Inflammatory macrophage (primary cell): ENCODE measurements at regions not wholly inside any gene's neighbourhood (a gene's known extent, or its start where the extent isn't known, plus 50 kb on each side); places are given as distances from the start of the nearest gene placed in this dataset.
"Not testable (repeated sequence)": the region's sequence is repeated elsewhere in the genome, so short reads cannot be mapped to it uniquely, and the experiment has no call there.

ENCODE experiments used
- DNase-seq, 2 donors: peaks; one replicate each; pipeline ENCODE4 v3.0.0-alpha.2; 2020 to 2022

DNA sequence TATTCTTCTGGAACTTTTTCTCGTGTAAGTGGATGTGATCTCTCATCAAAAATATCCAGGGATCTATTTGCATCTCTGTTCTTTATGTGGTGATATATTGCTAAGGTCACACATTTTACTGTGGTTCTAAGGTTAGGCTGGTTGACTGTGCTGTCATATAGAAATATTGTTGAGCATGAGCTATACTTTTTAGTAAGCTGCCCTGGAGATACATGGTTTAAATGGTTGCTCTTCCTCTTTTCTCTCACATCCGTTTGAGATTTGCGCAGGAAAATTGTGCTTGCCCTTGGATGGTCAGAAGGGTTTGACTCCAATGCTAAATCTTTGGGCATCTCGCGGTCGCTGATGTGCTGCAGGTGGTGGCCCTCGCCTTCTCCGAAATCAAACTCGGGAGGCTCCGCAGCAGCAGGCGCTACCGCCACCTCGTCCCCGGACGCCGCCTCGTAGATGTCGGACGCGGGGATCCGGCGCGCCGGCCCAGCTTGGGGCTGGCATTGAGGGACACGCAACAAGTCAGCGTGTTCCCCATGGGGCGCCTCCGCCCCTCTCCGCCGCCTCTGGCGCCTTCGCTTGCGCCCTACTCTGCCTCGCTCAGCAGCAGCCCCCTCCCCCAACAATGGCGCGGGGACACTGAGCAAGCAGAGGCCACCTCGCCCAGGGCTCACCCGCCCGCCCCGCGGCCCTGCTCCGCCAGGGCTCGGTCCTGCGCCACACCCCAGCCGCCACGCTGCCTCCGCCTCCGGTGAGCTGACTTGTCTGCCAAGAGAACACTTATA lies 154.5 kb downstream of the MSN start:
- DNase-seq, result peak in 1 of 2 donors; percentile 19

DNA sequence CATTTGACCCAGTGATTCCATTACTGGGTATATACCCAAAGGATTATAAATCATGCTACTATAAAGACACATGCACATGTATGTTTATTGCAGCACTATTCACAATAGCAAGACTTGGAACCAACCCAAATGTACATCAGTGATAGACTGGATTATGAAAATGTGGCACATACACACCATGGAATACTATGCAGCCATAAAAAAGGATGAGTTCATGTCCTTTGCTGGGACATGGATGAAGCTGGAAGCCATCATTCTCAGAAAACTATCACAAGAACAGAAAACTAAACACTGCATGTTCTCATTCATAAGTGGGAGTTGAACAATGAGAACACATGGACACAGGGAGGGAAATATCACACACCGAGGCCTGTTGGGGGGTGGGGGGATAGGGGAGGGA lies 152.5 kb downstream of the MSN start:
- DNase-seq, result not testable (repeated sequence)

DNA sequence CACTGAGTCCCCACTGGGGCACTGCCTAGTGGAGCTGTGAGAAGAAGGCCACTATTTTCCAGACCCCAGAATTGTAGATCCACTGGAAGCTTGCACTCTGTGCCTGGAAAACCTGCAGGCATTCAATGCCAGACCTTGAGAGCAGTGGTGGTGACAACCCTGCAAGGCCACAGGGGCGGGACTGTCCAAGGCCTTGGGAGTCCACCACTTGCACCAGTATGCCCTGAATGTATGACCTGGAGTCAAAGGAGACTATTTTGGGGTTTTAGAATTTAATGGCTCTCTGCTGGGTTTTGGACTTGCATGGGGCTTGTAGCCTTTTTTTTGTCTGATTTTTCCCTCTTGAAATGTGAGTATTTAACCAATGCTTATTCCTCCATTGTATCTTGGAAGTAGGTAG lies 145.8 kb downstream of the MSN start:
- no peak for DNase-seq

DNA sequence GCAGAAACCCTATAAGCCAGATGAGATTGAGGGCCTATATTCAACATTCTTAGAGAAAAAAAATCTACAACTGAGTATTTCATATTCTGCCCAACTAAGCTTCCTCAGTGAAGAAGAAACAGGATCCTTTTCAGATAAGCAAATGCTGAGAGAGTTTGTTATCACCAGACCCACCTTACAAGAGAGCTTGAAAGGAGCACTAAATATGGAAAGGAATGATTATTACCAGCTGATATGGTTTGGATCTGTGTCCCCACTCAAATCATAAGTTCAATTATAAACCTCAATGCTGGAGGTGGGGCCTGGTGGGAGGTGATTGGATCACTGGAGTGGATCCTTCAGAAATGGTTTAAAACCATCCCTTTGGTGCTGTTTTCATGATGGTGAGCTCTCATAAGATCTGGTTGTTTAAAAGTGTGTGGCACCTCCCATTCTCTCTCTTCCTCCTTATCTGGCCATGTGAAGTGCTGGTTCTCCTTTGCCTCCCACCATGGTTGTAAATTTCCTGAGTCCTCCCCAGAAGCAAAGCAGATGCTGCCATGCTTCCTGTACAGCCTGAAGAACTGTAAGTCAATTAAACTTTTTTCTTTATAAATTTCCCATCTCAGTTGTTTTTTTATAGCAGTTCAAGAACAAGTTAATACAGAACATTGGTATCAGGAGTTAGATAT lies 144.2 kb downstream of the MSN start:
- DNase-seq, result no peak
